Fibroblast of lung (primary cell): ENCODE measurements at regions not wholly inside any gene's neighbourhood (a gene's known extent, or its start where the extent isn't known, plus 50 kb on each side); places are given as distances from the start of the nearest gene placed in this dataset.

Experiments
- EZH2 ChIP-seq: IDR thresholded peaks from 2 replicates; pipeline ENCODE4 v1.5.1; 2012; ENCODE audit warnings: low read length, control low read depth, mild to moderate bottlenecking; ENCODE audit errors: missing control alignments
- TF ChIP-seq, protein P1 (sequence below), 2 donors: IDR thresholded peaks in 1 of 2; conservative IDR thresholded peaks in 1 of 2; 1 replicate in 1 of 2; 2 replicates in 1 of 2; pipeline ENCODE4 v1.5.1; 2011 to 2012; ENCODE audit warnings: low read length in 2 of 2, control low read depth in 1 of 2, inconsistent platforms in 1 of 2, low read depth in 1 of 2, mild to moderate bottlenecking in 1 of 2

DNA sequence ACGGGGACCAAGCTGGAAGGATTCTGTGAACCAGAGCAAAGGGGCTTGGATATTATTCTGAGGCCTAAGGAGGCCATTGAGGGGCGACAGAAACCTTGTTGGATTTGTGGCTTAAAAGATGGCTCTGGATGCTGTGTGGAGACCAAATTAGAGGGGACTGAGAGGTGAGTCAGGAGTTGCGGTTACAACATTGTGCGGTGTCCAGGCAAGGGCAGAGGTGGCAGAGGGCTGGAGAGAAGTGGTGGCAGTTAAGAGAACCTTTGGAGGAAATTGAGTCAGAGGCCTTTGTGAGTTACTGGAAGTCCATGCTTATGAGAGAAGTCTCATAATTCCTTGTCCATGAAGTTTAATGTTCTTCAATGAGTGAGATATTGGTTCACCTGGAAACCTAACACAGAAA is 143.2 kb downstream of the FAM43A start:
- TF ChIP-seq, protein P1, sequence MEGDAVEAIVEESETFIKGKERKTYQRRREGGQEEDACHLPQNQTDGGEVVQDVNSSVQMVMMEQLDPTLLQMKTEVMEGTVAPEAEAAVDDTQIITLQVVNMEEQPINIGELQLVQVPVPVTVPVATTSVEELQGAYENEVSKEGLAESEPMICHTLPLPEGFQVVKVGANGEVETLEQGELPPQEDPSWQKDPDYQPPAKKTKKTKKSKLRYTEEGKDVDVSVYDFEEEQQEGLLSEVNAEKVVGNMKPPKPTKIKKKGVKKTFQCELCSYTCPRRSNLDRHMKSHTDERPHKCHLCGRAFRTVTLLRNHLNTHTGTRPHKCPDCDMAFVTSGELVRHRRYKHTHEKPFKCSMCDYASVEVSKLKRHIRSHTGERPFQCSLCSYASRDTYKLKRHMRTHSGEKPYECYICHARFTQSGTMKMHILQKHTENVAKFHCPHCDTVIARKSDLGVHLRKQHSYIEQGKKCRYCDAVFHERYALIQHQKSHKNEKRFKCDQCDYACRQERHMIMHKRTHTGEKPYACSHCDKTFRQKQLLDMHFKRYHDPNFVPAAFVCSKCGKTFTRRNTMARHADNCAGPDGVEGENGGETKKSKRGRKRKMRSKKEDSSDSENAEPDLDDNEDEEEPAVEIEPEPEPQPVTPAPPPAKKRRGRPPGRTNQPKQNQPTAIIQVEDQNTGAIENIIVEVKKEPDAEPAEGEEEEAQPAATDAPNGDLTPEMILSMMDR (conservative IDR thresholded peaks at IDR 0.05 in 1 of 2, IDR thresholded peaks at IDR 0.05 in 1 of 2; ENCODE audit: low read depth in 1 of 2, low read length in 2 of 2) = no peak
- no peak for TF ChIP-seq EZH2
